SJCRH30 (cell line): ENCODE measurements at regions not wholly inside any gene's neighbourhood (a gene's known extent, or its start where the extent isn't known, plus 50 kb on each side); places are given as distances from the start of the nearest gene placed in this dataset.

ENCODE experiments used
- DNase-seq, 2 experiments: peaks; one replicate each; pipeline ENCODE4 v3.0.0-alpha.2; 2015 to 2020
- H3K27ac ChIP-seq: fragments of 250-450 bp; sonication (Bioruptor Pico); 2 replicates; pipeline ENCODE4 v1.5.1; 2020; ENCODE audit warnings: mild to moderate bottlenecking, moderate library complexity
- H3K27me3 ChIP-seq: fragments of 250-450 bp; sonication (Bioruptor Pico); 2 replicates; pipeline ENCODE4 v1.5.1; 2020; ENCODE audit warnings: mild to moderate bottlenecking, moderate library complexity
- H3K36me3 ChIP-seq: fragments of 250-450 bp; sonication (Bioruptor Pico); 2 replicates; pipeline ENCODE4 v1.5.1; 2020; ENCODE audit warnings: mild to moderate bottlenecking, moderate library complexity
- H3K4me1 ChIP-seq: fragments of 250-450 bp; sonication (Bioruptor Pico); 2 replicates; pipeline ENCODE4 v1.5.1; 2020; ENCODE audit warnings: mild to moderate bottlenecking, moderate library complexity
- H3K4me3 ChIP-seq: fragments of 250-450 bp; sonication (Bioruptor Pico); 2 replicates; pipeline ENCODE4 v1.5.1; 2020; ENCODE audit warnings: mild to moderate bottlenecking, moderate library complexity
- H3K9me3 ChIP-seq: fragments of 250-450 bp; sonication (Bioruptor Pico); replicated peaks from 2 replicates; pipeline ENCODE4 v1.5.1; 2020; ENCODE audit warnings: mild to moderate bottlenecking, moderate library complexity

- Histone ChIP-seq H3K4me1 (peaks cover 28% of the 10 kb centered on the region), H3K4me3 (no peak overlapping the region), H3K9me3 (peaks cover 8% of the 10 kb centered on the region; the same call in 1 of the 2 replicates), H3K27ac (peak overlapping the region; percentile 65), H3K36me3 (no peaks in the 10 kb centered on the region), H3K27me3 (no peaks in the 10 kb centered on the region)
- DNase-seq = peak; percentile 90 to 96
These were observed 168.3 kb upstream of the SPACA1 start for GRCh38 chr6:87879132-87879861.

GRCh38 chr6:87875781-87876180 is 171.9 kb upstream of the SPACA1 start:
- H3K36me3 ChIP-seq = no peaks in the 10 kb centered on the region
- no peaks in the 10 kb centered on the region for H3K9me3 ChIP-seq
- H3K4me1 ChIP-seq = peaks cover 27% of the 10 kb centered on the region
- no peak overlapping the region for H3K27ac ChIP-seq
- H3K4me3 ChIP-seq = no peak overlapping the region
- H3K27me3 ChIP-seq = no peaks in the 10 kb centered on the region
- DNase-seq = no peak

GRCh38 chr6:87873556-87873955 is 171.5 kb upstream of the AKIRIN2 start:
- Histone ChIP-seq H3K9me3 (no peaks in the 10 kb centered on the region), H3K27me3 (no peaks in the 10 kb centered on the region), H3K27ac (no peak overlapping the region), H3K36me3 (no peaks in the 10 kb centered on the region), H3K4me3 (no peak overlapping the region), H3K4me1 (peaks cover 24% of the 10 kb centered on the region)
- DNase-seq = no peak

- no peaks in the 10 kb centered on the region for H3K36me3 ChIP-seq
- no peaks in the 10 kb centered on the region for H3K27me3 ChIP-seq
- peak in 1 of 2 experiments; percentile 27 for DNase-seq
- H3K4me1 ChIP-seq = peaks cover 21% of the 10 kb centered on the region
- no peak overlapping the region for H3K27ac ChIP-seq
- H3K4me3 ChIP-seq = no peak overlapping the region
- H3K9me3 ChIP-seq = no peaks in the 10 kb centered on the region
These were observed 168.5 kb upstream of the AKIRIN2 start for GRCh38 chr6:87870556-87870955.

GRCh38 chr6:87869064-87869905 is 167.3 kb upstream of the AKIRIN2 start:
- Histone ChIP-seq H3K4me3 (no peak overlapping the region), H3K4me1 (peaks cover 21% of the 10 kb centered on the region), H3K27me3 (no peaks in the 10 kb centered on the region), H3K27ac (no peak overlapping the region), H3K36me3 (no peaks in the 10 kb centered on the region), H3K9me3 (no peaks in the 10 kb centered on the region)
- DNase-seq = peak; percentile 23 to 34

GRCh38 chr6:87860902-87861301 is 158.9 kb upstream of the AKIRIN2 start:
- H3K27ac ChIP-seq = no peak overlapping the region
- no peaks in the 10 kb centered on the region for H3K9me3 ChIP-seq
- no peaks in the 10 kb centered on the region for H3K36me3 ChIP-seq
- H3K27me3 ChIP-seq = no peaks in the 10 kb centered on the region
- no peak overlapping the region for H3K4me3 ChIP-seq
- peaks cover 9% of the 10 kb centered on the region; the same call in 1 of the 2 replicates for H3K4me1 ChIP-seq
- DNase-seq = no peak

GRCh38 chr6:87858440-87858839 is 156.4 kb upstream of the AKIRIN2 start:
- no peaks in the 10 kb centered on the region for H3K36me3 ChIP-seq
- no peaks in the 10 kb centered on the region for H3K9me3 ChIP-seq
- H3K4me1 ChIP-seq = peaks cover 9% of the 10 kb centered on the region; the same call in 1 of the 2 replicates
- no peak overlapping the region for H3K4me3 ChIP-seq
- DNase-seq = no peak
- no peak overlapping the region for H3K27ac ChIP-seq
- H3K27me3 ChIP-seq = no peaks in the 10 kb centered on the region

- no peaks in the 10 kb centered on the region; the same call in 1 of the 2 replicates for H3K9me3 ChIP-seq
- H3K36me3 ChIP-seq = no peaks in the 10 kb centered on the region
- no peaks in the 10 kb centered on the region for H3K27me3 ChIP-seq
- no peak for DNase-seq
- no peaks in the 10 kb centered on the region for H3K4me1 ChIP-seq
- H3K4me3 ChIP-seq = no peak overlapping the region
- H3K27ac ChIP-seq = no peak overlapping the region
These were observed 149.8 kb upstream of the AKIRIN2 start for GRCh38 chr6:87851674-87852299.

GRCh38 chr6:87848616-87849015 is 146.6 kb upstream of the AKIRIN2 start:
- Histone ChIP-seq H3K9me3 (no peaks in the 10 kb centered on the region; the same call in 1 of the 2 replicates), H3K27me3 (no peaks in the 10 kb centered on the region), H3K4me1 (no peaks in the 10 kb centered on the region), H3K36me3 (no peaks in the 10 kb centered on the region), H3K4me3 (no peak overlapping the region), H3K27ac (no peak overlapping the region)
- DNase-seq = peak in 1 of 2 experiments; percentile 42

GRCh38 chr6:87847830-87848210 is 145.8 kb upstream of the AKIRIN2 start:
- H3K4me1 ChIP-seq = no peaks in the 10 kb centered on the region
- H3K9me3 ChIP-seq = no peaks in the 10 kb centered on the region; the same call in 1 of the 2 replicates
- H3K4me3 ChIP-seq = no peak overlapping the region
- H3K36me3 ChIP-seq = no peaks in the 10 kb centered on the region
- no peak overlapping the region for H3K27ac ChIP-seq
- H3K27me3 ChIP-seq = no peaks in the 10 kb centered on the region
- DNase-seq = no peak

- no peaks in the 10 kb centered on the region for H3K36me3 ChIP-seq
- no peak overlapping the region for H3K27ac ChIP-seq
- no peaks in the 10 kb centered on the region for H3K27me3 ChIP-seq
- H3K9me3 ChIP-seq = no peaks in the 10 kb centered on the region; the same call in 1 of the 2 replicates
- DNase-seq = no peak
- H3K4me3 ChIP-seq = no peak overlapping the region
- no peaks in the 10 kb centered on the region for H3K4me1 ChIP-seq
These were observed 145.2 kb upstream of the AKIRIN2 start for GRCh38 chr6:87847135-87847829.

- H3K27me3 ChIP-seq = no peaks in the 10 kb centered on the region
- DNase-seq = no peak
- H3K4me3 ChIP-seq = no peak overlapping the region
- H3K9me3 ChIP-seq = no peaks in the 10 kb centered on the region; the same call in 1 of the 2 replicates
- H3K36me3 ChIP-seq = no peaks in the 10 kb centered on the region
- H3K4me1 ChIP-seq = no peaks in the 10 kb centered on the region
- no peak overlapping the region for H3K27ac ChIP-seq
These were observed 144.4 kb upstream of the AKIRIN2 start for GRCh38 chr6:87846434-87846833.

GRCh38 chr6:87840324-87840723 is 138.3 kb upstream of the AKIRIN2 start:
- no peaks in the 10 kb centered on the region for H3K4me1 ChIP-seq
- H3K36me3 ChIP-seq = no peaks in the 10 kb centered on the region
- H3K4me3 ChIP-seq = no peak overlapping the region
- no peaks in the 10 kb centered on the region for H3K9me3 ChIP-seq
- no peaks in the 10 kb centered on the region for H3K27me3 ChIP-seq
- no peak for DNase-seq
- H3K27ac ChIP-seq = no peak overlapping the region

GRCh38 chr6:87837876-87838275 is 135.8 kb upstream of the AKIRIN2 start:
- no peaks in the 10 kb centered on the region for H3K27me3 ChIP-seq
- DNase-seq = no peak
- H3K36me3 ChIP-seq = no peaks in the 10 kb centered on the region
- no peaks in the 10 kb centered on the region for H3K9me3 ChIP-seq
- H3K4me3 ChIP-seq = no peak overlapping the region
- no peak overlapping the region for H3K27ac ChIP-seq
- H3K4me1 ChIP-seq = no peaks in the 10 kb centered on the region
